H9 (cell line): ENCODE measurements at regions not wholly inside any gene's neighbourhood (a gene's known extent, or its start where the extent isn't known, plus 50 kb on each side); places are given as distances from the start of the nearest gene placed in this dataset.

Experiments used
- DNase-seq: peaks from one replicate; pipeline ENCODE4 v3.0.0-alpha.2; 2017
- H2AFZ ChIP-seq: one replicate; pipeline ENCODE4 v1.6.1; 2013; ENCODE audit warnings: mild to moderate bottlenecking, low read length, control low read depth, moderate library complexity
- H2AK5ac ChIP-seq: 2 replicates; pipeline ENCODE4 v1.6.1; 2013; ENCODE audit warnings: low read length, control low read depth, mixed read lengths; ENCODE audit not compliant: insufficient read length
- H2BK120ac ChIP-seq: one replicate; pipeline ENCODE4 v1.6.1; 2013; ENCODE audit warnings: low read depth, mild to moderate bottlenecking, low read length, control low read depth, inconsistent platforms; ENCODE audit not compliant: poor library complexity, severe bottlenecking
- H2BK12ac ChIP-seq: 2 replicates; pipeline ENCODE4 v1.6.1; 2013; ENCODE audit warnings: low read length, control low read depth, mixed read lengths, low read depth; ENCODE audit not compliant: insufficient read length
- H2BK15ac ChIP-seq: 2 replicates; pipeline ENCODE4 v1.6.1; 2013; ENCODE audit warnings: low read depth, low read length, control low read depth
- H2BK20ac ChIP-seq: one replicate; pipeline ENCODE4 v1.6.1; 2013; ENCODE audit warnings: low read depth, mild to moderate bottlenecking, low read length, control low read depth, inconsistent platforms; ENCODE audit not compliant: poor library complexity, severe bottlenecking
- H2BK5ac ChIP-seq: 2 replicates; pipeline ENCODE4 v1.6.1; 2013; ENCODE audit warnings: low read length, control low read depth, mixed read lengths; ENCODE audit not compliant: insufficient read length
- H3K14ac ChIP-seq: 2 replicates; pipeline ENCODE4 v1.6.1; 2013; ENCODE audit warnings: low read length, control low read depth; ENCODE audit not compliant: insufficient read depth
- H3K18ac ChIP-seq: 2 replicates; pipeline ENCODE4 v1.6.1; 2013; ENCODE audit warnings: low read depth, mild to moderate bottlenecking, mixed read lengths, low read length, control low read depth; ENCODE audit not compliant: insufficient read length
- H3K23ac ChIP-seq: 2 replicates; pipeline ENCODE4 v1.6.1; 2013; ENCODE audit warnings: low read length, control low read depth, mixed read lengths, low read depth; ENCODE audit not compliant: insufficient read length
- H3K23me2 ChIP-seq: 2 replicates; pipeline ENCODE4 v1.6.1; 2013; ENCODE audit warnings: low read depth, mild to moderate bottlenecking, mixed read lengths, low read length, control low read depth; ENCODE audit not compliant: insufficient read length, poor library complexity, severe bottlenecking
- H3K27ac ChIP-seq: 2 replicates; pipeline ENCODE4 v1.5.1; 2013; ENCODE audit warnings: low read length, control low read depth, mixed read lengths, low read depth; ENCODE audit not compliant: insufficient read length
- H3K27me3 ChIP-seq: 2 replicates; pipeline ENCODE4 v1.6.1; 2013; ENCODE audit warnings: low read length, control low read depth, inconsistent platforms; ENCODE audit not compliant: insufficient read depth
- H3K4ac ChIP-seq: 2 replicates; pipeline ENCODE4 v1.6.1; 2013; ENCODE audit warnings: low read depth, mild to moderate bottlenecking, control low read depth, inconsistent platforms, low read length, moderate library complexity
- H3K4me1 ChIP-seq: 2 replicates; pipeline ENCODE4 v1.6.1; 2013; ENCODE audit warnings: low read length, control low read depth, inconsistent platforms; ENCODE audit not compliant: insufficient read depth
- H3K4me2 ChIP-seq: 2 replicates; pipeline ENCODE4 v1.6.1; 2013; ENCODE audit warnings: low read length, control low read depth, mixed read lengths; ENCODE audit not compliant: insufficient read length, insufficient read depth
- H3K56ac ChIP-seq: 2 replicates; pipeline ENCODE4 v1.6.1; 2013; ENCODE audit warnings: low read depth, mild to moderate bottlenecking, mixed read lengths, low read length, control low read depth; ENCODE audit not compliant: insufficient read length
- H3K79me1 ChIP-seq: 2 replicates; pipeline ENCODE4 v1.6.1; 2013; ENCODE audit warnings: low read depth, mild to moderate bottlenecking, moderate library complexity, low read length, control low read depth, inconsistent platforms; ENCODE audit not compliant: insufficient read depth, poor library complexity, severe bottlenecking
- H3K79me2 ChIP-seq: 2 replicates; pipeline ENCODE4 v1.6.1; 2013; ENCODE audit warnings: low read length, control low read depth, inconsistent platforms; ENCODE audit not compliant: insufficient read depth
- H3K9ac ChIP-seq: 2 replicates; pipeline ENCODE4 v1.6.1; 2013; ENCODE audit warnings: low read length, control low read depth, mixed read lengths; ENCODE audit not compliant: insufficient read length; ENCODE audit errors: extremely low read depth
- H3K9me3 ChIP-seq: one replicate; pipeline ENCODE4 v1.6.1; 2013; ENCODE audit warnings: low read depth, low read length, inconsistent platforms; ENCODE audit not compliant: control insufficient read depth
- H3T11ph ChIP-seq: one replicate; pipeline ENCODE4 v1.6.1; 2013; ENCODE audit warnings: mild to moderate bottlenecking, low read length, control low read depth, inconsistent platforms
- H4K20me1 ChIP-seq: one replicate; pipeline ENCODE4 v1.6.1; 2013; ENCODE audit not compliant: control insufficient read depth, insufficient read length, insufficient read depth
- H4K5ac ChIP-seq: 2 replicates; pipeline ENCODE4 v1.6.1; 2013; ENCODE audit warnings: low read depth, mild to moderate bottlenecking, mixed read lengths, low read length, control low read depth; ENCODE audit not compliant: insufficient read length
- H4K8ac ChIP-seq: replicated peaks from 2 replicates; pipeline ENCODE4 v1.6.1; 2013; ENCODE audit warnings: low read length, control low read depth, mixed read lengths, low read depth; ENCODE audit not compliant: insufficient read length
- H4K91ac ChIP-seq: 2 replicates; pipeline ENCODE4 v1.6.1; 2013; ENCODE audit warnings: low read depth, mild to moderate bottlenecking, moderate library complexity, mixed read lengths, low read length, control low read depth; ENCODE audit not compliant: insufficient read length
- H3K27ac Mint-ChIP-seq, 3 experiments: 2 replicates in 2 of 3; 3 replicates in 1 of 3; pipeline ENCODE4 v1.8.0; 2020 to 2021; ENCODE audit warnings: mixed read lengths in 3 of 3, mild to moderate bottlenecking in 1 of 3, moderate library complexity in 1 of 3
- H3K27me3 Mint-ChIP-seq: 2 replicates; pipeline ENCODE4 v1.8.0; 2021; ENCODE audit warnings: low read depth, mild to moderate bottlenecking, moderate library complexity, mixed read lengths
- H3K36me3 Mint-ChIP-seq, 3 experiments: 2 replicates in 2 of 3; 3 replicates in 1 of 3; pipeline ENCODE4 v1.8.0; 2020 to 2021; ENCODE audit warnings: low read depth in 3 of 3, mixed read lengths in 3 of 3; ENCODE audit not compliant: insufficient read depth in 1 of 3
- H3K4me1 Mint-ChIP-seq, 2 experiments: 2 replicates each; pipeline ENCODE4 v1.8.0; 2020; ENCODE audit warnings: mixed read lengths in 2 of 2
- H3K4me3 Mint-ChIP-seq, 2 experiments: 2 replicates in 1 of 2; 3 replicates in 1 of 2; pipeline ENCODE4 v1.8.0; 2020 to 2021; ENCODE audit warnings: mild to moderate bottlenecking in 2 of 2, mixed read lengths in 2 of 2, moderate library complexity in 1 of 2
- H3K9me3 Mint-ChIP-seq, 2 experiments: 2 replicates in 1 of 2; 3 replicates in 1 of 2; pipeline ENCODE4 v1.8.0; 2020; ENCODE audit warnings: mild to moderate bottlenecking in 2 of 2, mixed read lengths in 2 of 2, moderate library complexity in 1 of 2
- WGBS: extraction: QIAGEN DNeasy Blood & Tissue Kit; methylation state at CpG from one replicate; pipeline ENCODE4 v1.1.7; 2013; ENCODE audit warnings: missing lambda C conversion rate, low lambda C conversion rate, mixed read lengths; ENCODE audit not compliant: insufficient read length; ENCODE audit errors: extremely low coverage; 5-methylcytosine and 5-hydroxymethylcytosine counted together
- TF ChIP-seq, protein P1 (sequence below): fragments of 200-600 bp; sonication (generic); conservative IDR thresholded peaks from 3 replicates; pipeline ENCODE4 v1.8.0; 2021; ENCODE audit warnings: antibody characterized with exemption, mild to moderate bottlenecking

DNA sequence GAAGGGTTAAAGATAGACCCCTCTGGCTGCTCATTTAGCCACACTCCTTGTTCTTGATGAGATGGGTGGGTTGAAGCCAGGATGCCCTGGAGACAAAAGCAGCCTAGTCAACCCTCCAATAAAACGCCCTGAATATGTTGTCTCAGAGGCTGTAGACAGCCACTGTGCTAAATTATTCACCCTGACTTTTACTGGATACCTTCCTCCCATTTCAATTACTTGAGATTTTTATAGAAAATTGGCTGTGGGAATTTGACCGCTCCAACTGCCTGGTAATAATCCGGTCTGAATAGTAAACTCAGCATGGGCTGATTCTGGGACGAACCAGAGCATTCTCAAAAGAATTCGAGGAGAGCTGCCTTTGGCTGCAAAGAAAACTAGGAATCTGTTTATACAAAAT is 104.2 kb downstream of the SNX18 start:
- peaks cover 2% of the 10 kb centered on the region for H3K27me3 Mint-ChIP-seq

More for the DNA sequence above, 104.2 kb downstream of the SNX18 start:
- no peak for DNase-seq
- Histone ChIP-seq H3K27ac (no peak overlapping the region), H3T11ph (no peak overlapping the region), H4K20me1 (no peaks in the 10 kb centered on the region), H2BK15ac (no peak overlapping the region), H3K79me1 (no peaks in the 10 kb centered on the region), H3K23me2 (no peaks in the 10 kb centered on the region), H4K8ac (no peak overlapping the region), H3K56ac (no peak overlapping the region), H3K4me2 (no peak overlapping the region), H2BK120ac (no peak overlapping the region), H2BK12ac (no peak overlapping the region), H3K27me3 (no peaks in the 10 kb centered on the region), H3K4ac (no peak overlapping the region), H2AK5ac (no peak overlapping the region), H4K5ac (no peak overlapping the region), H2BK20ac (no peak overlapping the region), H4K91ac (no peak overlapping the region), H3K79me2 (no peaks in the 10 kb centered on the region), H3K18ac (no peak overlapping the region), H3K23ac (no peak overlapping the region), H3K9me3 (no peaks in the 10 kb centered on the region), H3K14ac (no peak overlapping the region), H3K4me1 (no peaks in the 10 kb centered on the region), H2BK5ac (no peak overlapping the region), H3K9ac (no peak overlapping the region), H2AFZ (no peak overlapping the region)
- no peaks in the 10 kb centered on the region; a peak in 2 of 5 replicates for H3K9me3 Mint-ChIP-seq
- WGBS, result no CpG with 5 or more reads among the region's 5 CpGs
- TF ChIP-seq, protein P1, sequence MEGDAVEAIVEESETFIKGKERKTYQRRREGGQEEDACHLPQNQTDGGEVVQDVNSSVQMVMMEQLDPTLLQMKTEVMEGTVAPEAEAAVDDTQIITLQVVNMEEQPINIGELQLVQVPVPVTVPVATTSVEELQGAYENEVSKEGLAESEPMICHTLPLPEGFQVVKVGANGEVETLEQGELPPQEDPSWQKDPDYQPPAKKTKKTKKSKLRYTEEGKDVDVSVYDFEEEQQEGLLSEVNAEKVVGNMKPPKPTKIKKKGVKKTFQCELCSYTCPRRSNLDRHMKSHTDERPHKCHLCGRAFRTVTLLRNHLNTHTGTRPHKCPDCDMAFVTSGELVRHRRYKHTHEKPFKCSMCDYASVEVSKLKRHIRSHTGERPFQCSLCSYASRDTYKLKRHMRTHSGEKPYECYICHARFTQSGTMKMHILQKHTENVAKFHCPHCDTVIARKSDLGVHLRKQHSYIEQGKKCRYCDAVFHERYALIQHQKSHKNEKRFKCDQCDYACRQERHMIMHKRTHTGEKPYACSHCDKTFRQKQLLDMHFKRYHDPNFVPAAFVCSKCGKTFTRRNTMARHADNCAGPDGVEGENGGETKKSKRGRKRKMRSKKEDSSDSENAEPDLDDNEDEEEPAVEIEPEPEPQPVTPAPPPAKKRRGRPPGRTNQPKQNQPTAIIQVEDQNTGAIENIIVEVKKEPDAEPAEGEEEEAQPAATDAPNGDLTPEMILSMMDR, result no peak
- no peak overlapping the region for H3K27ac Mint-ChIP-seq
- no peaks in the 10 kb centered on the region for H3K36me3 Mint-ChIP-seq
- H3K4me1 Mint-ChIP-seq, result peaks cover 0 to 9% of the 10 kb centered on the region in 2 experiments; a peak in 2 of 4 replicates
- no peak overlapping the region for H3K4me3 Mint-ChIP-seq
